HUES64 (cell line): ENCODE measurements at regions not wholly inside any gene's neighbourhood (a gene's known extent, or its start where the extent isn't known, plus 50 kb on each side); places are given as distances from the start of the nearest gene placed in this dataset.
A peak's percentile ranks its signal among the peaks of the same experiment; 100 is the strongest.

Source experiments
- H3K27ac ChIP-seq: 2 replicates; pipeline ENCODE4 v1.7.0; 2013; ENCODE audit warnings: low read depth, low read length, inconsistent platforms
- H3K27me3 ChIP-seq: 2 replicates; pipeline ENCODE4 v1.6.1; 2013; ENCODE audit warnings: mild to moderate bottlenecking, low read length; ENCODE audit not compliant: insufficient read depth
- H3K36me3 ChIP-seq: 2 replicates; pipeline ENCODE4 v1.6.1; 2013; ENCODE audit warnings: mild to moderate bottlenecking, low read length; ENCODE audit not compliant: insufficient read depth
- H3K4me1 ChIP-seq: 2 replicates; pipeline ENCODE4 v1.6.1; 2013; ENCODE audit warnings: mild to moderate bottlenecking, low read length, moderate library complexity; ENCODE audit not compliant: insufficient read depth
- H3K4me3 ChIP-seq: 2 replicates; pipeline ENCODE4 v1.5.1; 2013; ENCODE audit warnings: mild to moderate bottlenecking, low read length, moderate library complexity
- H3K9ac ChIP-seq: 2 replicates; pipeline ENCODE4 v1.6.1; 2013; ENCODE audit warnings: mild to moderate bottlenecking, low read depth, low read length
- H3K9me3 ChIP-seq: 2 replicates; pipeline ENCODE4 v1.6.1; 2013; ENCODE audit warnings: low read depth, low read length; ENCODE audit not compliant: insufficient read depth
- WGBS: fragments of 150-250, 120-280 bp; methylation state at CpG from one replicate; pipeline ENCODE4 v1.1.7; 2013; ENCODE audit warnings: missing lambda C conversion rate; 5-methylcytosine and 5-hydroxymethylcytosine counted together

GRCh38 chr4:146998157-146998556, 52.5 kb upstream of the TTC29 start:
- Histone ChIP-seq H3K36me3 (no peaks in the 10 kb centered on the region), H3K27ac (no peak overlapping the region), H3K9ac (no peak overlapping the region), H3K4me1 (peaks cover 13% of the 10 kb centered on the region), H3K27me3 (no peaks in the 10 kb centered on the region), H3K9me3 (peaks cover 3% of the 10 kb centered on the region; the same call in 1 of the 2 replicates), H3K4me3 (no peak overlapping the region)
- 100% methylated on average over 1 of the region's 2 CpGs for WGBS

DNA sequence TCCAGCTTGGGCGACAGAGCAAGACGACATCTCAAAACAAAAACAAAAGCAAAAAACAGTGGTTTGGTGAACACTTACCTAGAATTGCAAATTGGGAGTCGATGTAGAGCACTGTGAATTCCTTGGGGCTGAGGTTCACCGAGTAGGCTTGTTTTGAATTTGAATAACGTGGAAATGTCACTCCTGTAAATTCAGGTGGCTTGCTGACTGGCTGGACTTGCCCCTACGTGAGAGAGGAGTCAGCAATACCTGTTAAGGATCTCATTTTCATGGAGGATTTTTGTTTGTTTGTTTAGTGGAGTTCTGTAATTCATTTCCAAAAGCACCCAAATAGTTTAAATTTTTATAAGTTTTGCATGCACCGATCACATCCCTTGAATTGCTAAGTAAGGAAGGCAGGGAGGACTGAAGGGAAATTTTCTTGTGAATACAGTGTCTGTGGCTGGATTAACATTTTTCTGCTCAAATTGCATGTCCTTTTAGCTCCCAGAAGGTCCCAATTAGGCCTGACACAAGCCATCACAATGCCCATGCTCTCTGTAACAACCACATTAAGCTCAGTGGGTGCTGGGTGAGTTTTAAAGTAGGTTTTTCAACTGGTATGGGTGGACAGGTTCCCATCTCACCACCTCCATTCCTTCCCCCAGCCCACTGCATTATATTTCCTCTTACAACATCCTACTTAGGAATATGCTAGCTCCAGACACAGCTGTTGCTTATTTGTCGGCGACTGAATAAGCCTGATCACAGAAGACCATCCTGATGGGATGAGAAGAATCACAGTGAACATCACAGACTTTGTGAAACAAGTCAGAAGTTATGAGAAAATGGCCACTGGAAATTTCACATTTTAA, 58.5 kb upstream of the TTC29 start:
- H3K4me3 ChIP-seq: no peak overlapping the region
- peaks cover 28% of the 10 kb centered on the region for H3K4me1 ChIP-seq
- H3K36me3 ChIP-seq: no peaks in the 10 kb centered on the region
- 53% methylated on average over 9 of the region's 9 CpGs for WGBS
- H3K9ac ChIP-seq: peak overlapping the region; percentile 25; the same call in 1 of the 2 replicates
- H3K27me3 ChIP-seq: no peaks in the 10 kb centered on the region
- no peaks in the 10 kb centered on the region for H3K9me3 ChIP-seq
- H3K27ac ChIP-seq: peak overlapping the region; percentile 83; the same call in 1 of the 2 replicates

DNA sequence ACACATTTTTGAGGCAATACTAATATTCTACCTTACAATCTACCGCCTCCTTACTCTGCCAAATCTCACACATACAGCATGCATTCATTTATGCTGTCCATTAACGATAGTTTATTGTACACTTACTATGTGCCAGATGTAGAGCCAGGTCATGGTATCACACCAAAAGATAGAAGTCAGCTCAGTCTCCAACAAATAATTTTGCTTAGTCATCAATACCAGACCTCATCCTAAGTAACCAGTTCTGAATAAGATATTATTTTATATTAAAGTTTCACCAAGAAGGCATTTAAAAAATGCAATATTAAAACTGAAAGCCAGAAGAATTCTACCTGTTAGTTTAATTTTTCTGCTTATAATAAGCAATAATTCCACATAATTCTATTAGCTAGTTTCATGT, 60.6 kb upstream of the TTC29 start:
- H3K9me3 ChIP-seq: no peaks in the 10 kb centered on the region
- H3K4me1 ChIP-seq: peaks cover 34% of the 10 kb centered on the region
- H3K4me3 ChIP-seq: no peak overlapping the region
- no peaks in the 10 kb centered on the region for H3K36me3 ChIP-seq
- 94% methylated on average over 2 of the region's 2 CpGs for WGBS
- no peak overlapping the region for H3K27ac ChIP-seq
- H3K9ac ChIP-seq: no peak overlapping the region
- no peaks in the 10 kb centered on the region for H3K27me3 ChIP-seq

- H3K4me3 ChIP-seq: no peak overlapping the region
- H3K4me1 ChIP-seq: peaks cover 25% of the 10 kb centered on the region
- H3K36me3 ChIP-seq: no peaks in the 10 kb centered on the region
- H3K27ac ChIP-seq: no peak overlapping the region
- H3K9ac ChIP-seq: no peak overlapping the region
- no peaks in the 10 kb centered on the region for H3K27me3 ChIP-seq
- no peaks in the 10 kb centered on the region for H3K9me3 ChIP-seq
- WGBS: 93% methylated on average over 4 of the region's 4 CpGs
Observed at GRCh38 chr4:147009875-147010274, 64.2 kb upstream of the TTC29 start.

GRCh38 chr4:147011411-147011810, 65.7 kb upstream of the TTC29 start:
- Histone ChIP-seq H3K9me3 (no peaks in the 10 kb centered on the region), H3K9ac (peak overlapping the region; percentile 10; the same call in 1 of the 2 replicates), H3K36me3 (no peaks in the 10 kb centered on the region), H3K4me1 (peaks cover 25% of the 10 kb centered on the region), H3K4me3 (no peak overlapping the region), H3K27ac (no peak overlapping the region), H3K27me3 (no peaks in the 10 kb centered on the region)
- 43% methylated on average over 8 of the region's 8 CpGs for WGBS

DNA sequence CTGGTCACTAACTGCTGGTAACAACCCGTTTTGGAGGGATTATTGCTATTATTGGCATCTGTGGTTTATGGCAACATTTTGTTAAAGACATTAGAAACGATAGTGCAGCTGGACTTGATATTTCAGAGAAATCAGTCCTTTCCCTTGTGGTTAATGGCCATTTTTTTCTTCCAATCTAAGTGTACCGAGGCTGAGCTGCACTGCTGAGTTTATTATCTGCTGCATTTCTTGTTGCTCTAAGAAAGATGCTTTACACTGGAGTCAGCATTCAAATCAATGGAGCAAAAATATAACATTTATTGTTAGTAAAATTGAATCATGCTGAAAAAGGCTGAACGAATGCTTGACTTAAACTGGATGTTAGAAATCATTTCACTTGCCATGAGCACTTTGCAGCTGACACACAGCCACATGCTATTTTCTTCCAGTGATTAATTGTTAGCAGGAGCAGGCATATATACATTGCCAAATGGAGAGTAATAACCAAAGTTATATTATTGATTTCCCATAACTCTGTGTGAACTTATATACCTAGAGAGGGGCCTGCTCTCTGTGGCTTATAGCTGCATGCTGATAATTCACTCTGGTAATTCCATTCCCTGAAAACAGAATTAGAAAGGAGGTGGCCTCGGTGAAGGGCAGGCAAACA, 66.5 kb upstream of the TTC29 start:
- H3K4me3 ChIP-seq: no peak overlapping the region

DNA sequence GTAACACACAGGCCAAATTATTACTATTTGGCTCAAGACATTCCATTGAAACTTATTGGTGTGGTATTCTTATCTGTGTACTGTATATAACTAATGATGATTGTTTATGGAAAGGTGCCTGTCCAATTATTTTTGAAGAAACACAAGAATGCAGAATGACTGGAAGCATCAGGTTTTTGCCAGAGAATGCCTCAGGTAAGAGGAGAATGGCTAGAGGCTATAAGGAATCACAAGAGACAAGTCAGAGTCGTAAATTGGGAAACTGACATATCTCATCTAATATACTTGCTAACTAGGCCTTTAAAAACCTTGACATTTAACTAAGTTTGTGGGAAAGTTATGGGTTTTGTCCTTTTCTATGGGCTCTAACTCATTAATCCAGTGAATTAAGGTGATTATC, 69.3 kb upstream of the TTC29 start:
- no CpG with 5 or more reads among the region's 1 CpG for WGBS
- H3K9me3 ChIP-seq: no peaks in the 10 kb centered on the region

More for the DNA sequence above, 66.5 kb upstream of the TTC29 start:
- H3K36me3 ChIP-seq: no peaks in the 10 kb centered on the region
- H3K9me3 ChIP-seq: no peaks in the 10 kb centered on the region
- H3K27ac ChIP-seq: 0 out of 2 replicates have a peak overlapping the region, but pooled peaks have one; percentile 27
- H3K27me3 ChIP-seq: no peaks in the 10 kb centered on the region
- H3K4me1 ChIP-seq: peaks cover 21% of the 10 kb centered on the region
- H3K9ac ChIP-seq: 0 out of 2 replicates have a peak overlapping the region, but pooled peaks have one; percentile 10
- 76% methylated on average over 5 of the region's 5 CpGs for WGBS

DNA sequence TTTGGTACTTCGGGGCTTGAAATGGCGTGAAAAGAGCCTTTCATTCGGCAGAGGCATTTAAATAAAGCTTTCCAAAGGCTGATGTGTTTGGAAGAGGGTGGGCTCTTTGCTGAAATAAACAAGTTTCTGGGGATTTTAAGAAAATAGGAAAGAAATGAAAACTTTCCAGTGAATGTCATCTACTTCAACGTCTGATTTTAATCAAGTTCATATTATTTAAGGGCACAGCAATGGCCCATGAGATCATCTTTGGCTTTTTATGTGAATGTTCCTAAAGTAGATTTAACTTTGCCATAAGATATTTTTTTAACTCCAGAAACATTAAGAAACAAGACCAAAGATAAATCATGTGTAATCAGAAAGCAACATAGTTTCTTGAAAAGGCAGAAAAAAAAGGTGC, 69.8 kb upstream of the TTC29 start:
- H3K4me1 ChIP-seq: peaks cover 21% of the 10 kb centered on the region
- H3K36me3 ChIP-seq: no peaks in the 10 kb centered on the region
- no peaks in the 10 kb centered on the region for H3K9me3 ChIP-seq
- no peaks in the 10 kb centered on the region for H3K27me3 ChIP-seq
- H3K27ac ChIP-seq: no peak overlapping the region
- no peak overlapping the region for H3K9ac ChIP-seq
- 67% methylated on average over 3 of the region's 4 CpGs for whole genome bisulfite sequencing
- H3K4me3 ChIP-seq: no peak overlapping the region

More for the DNA sequence above, 69.3 kb upstream of the TTC29 start:
- Histone ChIP-seq H3K36me3 (no peaks in the 10 kb centered on the region), H3K9ac (no peak overlapping the region), H3K4me1 (peaks cover 21% of the 10 kb centered on the region), H3K4me3 (no peak overlapping the region), H3K27ac (no peak overlapping the region), H3K27me3 (no peaks in the 10 kb centered on the region)

DNA sequence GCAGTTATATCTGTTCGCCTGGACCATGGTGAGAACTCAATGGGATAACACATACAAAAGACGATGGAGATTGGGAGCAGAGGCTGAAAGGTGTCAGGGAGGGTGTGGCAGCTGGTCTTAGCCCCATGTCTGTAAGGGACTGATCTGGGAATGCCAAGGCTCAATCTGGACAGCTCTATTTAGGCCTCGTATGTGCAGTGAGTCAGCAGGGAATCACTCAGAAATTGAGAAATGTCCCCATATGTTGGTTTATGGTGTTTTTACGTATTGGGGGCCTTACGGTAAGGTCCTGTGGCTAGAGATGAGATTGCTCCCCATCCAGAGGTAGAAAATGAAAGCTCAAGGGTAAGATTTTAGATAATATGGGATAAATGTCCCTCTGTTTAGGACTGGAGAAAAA, 71.4 kb upstream of the TTC29 start:
- Histone ChIP-seq H3K27ac (no peak overlapping the region), H3K9ac (no peak overlapping the region), H3K27me3 (no peaks in the 10 kb centered on the region), H3K36me3 (no peaks in the 10 kb centered on the region), H3K9me3 (no peaks in the 10 kb centered on the region), H3K4me1 (peaks cover 7% of the 10 kb centered on the region), H3K4me3 (no peak overlapping the region)
- WGBS: 93% methylated on average over 5 of the region's 5 CpGs

- no peaks in the 10 kb centered on the region for H3K36me3 ChIP-seq
- H3K9me3 ChIP-seq: no peaks in the 10 kb centered on the region
Observed at GRCh38 chr4:147019091-147019490, 73.4 kb upstream of the TTC29 start.

DNA sequence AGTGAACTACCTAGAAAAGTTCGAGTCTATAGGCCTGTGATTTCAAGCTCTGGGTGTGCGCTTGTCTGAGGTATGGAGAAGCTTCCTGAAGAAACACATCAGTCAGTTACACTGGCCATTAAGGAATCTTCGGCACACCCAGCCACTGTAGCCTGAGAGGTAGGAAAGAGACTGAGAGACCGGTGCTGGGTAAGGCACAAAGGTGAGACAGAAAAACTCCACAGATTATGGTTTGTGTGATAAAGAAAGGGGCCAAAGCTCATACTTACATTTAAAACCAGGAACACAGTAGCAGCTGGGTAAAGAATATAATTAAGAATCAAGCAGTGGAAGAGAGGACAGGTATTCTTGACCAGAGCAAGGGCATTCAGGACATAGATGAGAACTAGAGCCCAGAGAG, 74.8 kb upstream of the TTC29 start:
- 95% methylated on average over 4 of the region's 4 CpGs for WGBS
- Histone ChIP-seq H3K9me3 (no peaks in the 10 kb centered on the region), H3K4me3 (no peak overlapping the region), H3K9ac (no peak overlapping the region), H3K4me1 (0 out of 2 replicates have a peak, but pooled peaks cover 3% of the 10 kb centered on the region), H3K27ac (no peak overlapping the region), H3K27me3 (no peaks in the 10 kb centered on the region), H3K36me3 (no peaks in the 10 kb centered on the region)

More at GRCh38 chr4:147019091-147019490, 73.4 kb upstream of the TTC29 start:
- no peaks in the 10 kb centered on the region for H3K4me1 ChIP-seq
- 64% methylated on average over 2 of the region's 2 CpGs for WGBS
- H3K4me3 ChIP-seq: no peak overlapping the region
- no peaks in the 10 kb centered on the region for H3K27me3 ChIP-seq
- no peak overlapping the region for H3K27ac ChIP-seq
- no peak overlapping the region for H3K9ac ChIP-seq
